ENCODE measurements at regions not wholly inside any gene's neighbourhood (a gene's known extent, or its start where the extent isn't known, plus 50 kb on each side); places are given as distances from the start of the nearest gene placed in this dataset.

DNA sequence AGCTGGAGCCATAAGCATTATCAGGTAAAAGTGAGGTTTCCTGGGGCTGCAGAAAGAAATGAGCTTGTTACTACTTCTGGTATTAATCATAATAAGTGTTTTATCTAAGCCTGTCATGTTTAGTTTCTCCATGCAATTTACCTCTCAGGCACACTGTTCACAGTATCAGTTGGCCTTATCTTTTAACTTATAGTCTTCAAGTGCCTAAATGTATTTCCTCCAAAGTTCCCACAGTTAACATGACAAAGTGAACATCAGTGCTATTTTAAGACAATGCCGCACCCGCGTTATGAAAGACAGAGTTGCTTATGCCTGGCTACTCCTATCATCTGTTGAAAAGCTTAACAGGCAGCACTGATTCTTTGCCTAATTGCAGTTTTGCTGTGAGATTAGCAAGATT, 408.7 kb upstream of the FAM241A start:
- DNase-seq (ENCODE audit: low read depth, low spot score) (no peak), FAIRE-seq (no peak)
- ChIA-PET CTCF (interaction anchor here (1.2 to 3.6 kb wide), 2 partner anchors 8 to 23 kb away, joined by 3 to 11 read pairs; no protein-coding TSS in a partner anchor), POLR2A (no interaction called here)
- no peak overlapping the region for H3K27ac ChIP-seq (ENCODE audit: insufficient read depth, low read depth, low read length)
- H3K4me1 ChIP-seq (ENCODE audit: control insufficient read depth, extremely low read depth, insufficient read depth, low read length), result no peaks in the 10 kb centered on the region
- H2AFZ ChIP-seq (ENCODE audit: low read depth, low read length), result no peak overlapping the region
- no peaks in the 10 kb centered on the region for H3K9me1 ChIP-seq (replicated peaks; ENCODE audit: control insufficient read depth, extremely low read depth, insufficient read depth, low read length)
- H3K4me2 ChIP-seq (ENCODE audit: insufficient read depth, low read length), result no peak overlapping the region
- no TSS peak for BruUV-seq (replicated peaks)
- TF ChIP-seq MYC (IDR thresholded peaks at IDR 0.05; ENCODE audit: low read depth, low read length) (no peak), FOS (IDR thresholded peaks at IDR 0.05; ENCODE audit: borderline replicate concordance, insufficient read depth, low read length) (no peak), POLR2A (IDR thresholded peaks at IDR 0.05; ENCODE audit: low read depth, low read length) (no peak), GATA2 (IDR thresholded peaks at IDR 0.05; ENCODE audit: insufficient read depth, insufficient read length, low read depth, low read length) (no peak), POLR2AphosphoS5 (IDR thresholded peaks at IDR 0.05; ENCODE audit: insufficient read depth, low read depth, low read length) (no peak), EZH2 (IDR thresholded peaks at IDR 0.05; ENCODE audit: borderline replicate concordance, low read depth, low read length, severe bottlenecking) (no peak), JUN (IDR thresholded peaks at IDR 0.05; ENCODE audit: borderline replicate concordance, insufficient read depth, insufficient read length, low read depth) (no peak)
- dilution Hi-C loops (cut with MboI; ENCODE audit: extremely low pct_ligation_motif_present, low sequenced_read_pairs), result no loop called here
- H3K9me3 ChIP-seq (replicated peaks; ENCODE audit: control insufficient read depth, insufficient read depth, low read length), result no peaks in the 10 kb centered on the region
- peaks cover 2 to 7% of the 10 kb centered on the region in 2 experiments for H3K27me3 ChIP-seq (ENCODE audit: control insufficient read depth in 2 of 2, insufficient read depth in 2 of 2, low read length in 2 of 2)
- no peaks in the 10 kb centered on the region for H3K79me2 ChIP-seq (ENCODE audit: control insufficient read depth, insufficient read depth, low read length)
- no peak overlapping the region for H3K4me3 ChIP-seq (replicated peaks in 1 of 3; ENCODE audit: insufficient read depth in 1 of 3, low read depth in 1 of 3, low read length in 3 of 3)
- H3K9ac ChIP-seq (replicated peaks; ENCODE audit: extremely low read depth, insufficient read depth, low read length), result no peak overlapping the region
- intact Hi-C loops (cut with micrococcal nuclease), result no loop called here
- H4K20me1 ChIP-seq (replicated peaks; ENCODE audit: control insufficient read depth, extremely low read depth, insufficient read depth, low read length), result no peaks in the 10 kb centered on the region
- no peaks in the 10 kb centered on the region for H3K36me3 ChIP-seq (ENCODE audit: control insufficient read depth in 2 of 2, extremely low read depth in 1 of 2, insufficient read depth in 2 of 2, low read length in 2 of 2)

DNA sequence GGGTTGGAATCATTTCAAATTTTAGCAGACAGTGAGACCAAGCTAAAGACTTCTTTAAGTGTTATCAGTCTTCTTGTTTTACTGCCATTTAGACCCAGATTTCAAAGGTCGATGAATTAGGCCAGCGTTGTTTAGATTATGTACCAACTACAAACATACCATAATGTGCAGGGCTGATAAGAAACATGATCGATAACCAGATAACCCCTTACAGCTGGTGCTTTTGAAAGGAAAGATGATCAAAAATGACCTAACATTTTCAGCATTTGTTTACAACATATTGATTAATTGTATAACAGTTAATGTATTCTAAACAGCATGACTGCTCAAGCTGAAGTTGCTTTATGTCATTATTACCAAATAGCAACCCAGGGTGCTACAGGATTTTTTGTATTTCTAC, 400.4 kb upstream of the FAM241A start:
- intact Hi-C loops (cut with micrococcal nuclease) (no loop called here), dilution Hi-C loops (cut with MboI; ENCODE audit: extremely low pct_ligation_motif_present, low sequenced_read_pairs) (no loop called here)
- no peak overlapping the region for H2AFZ ChIP-seq (ENCODE audit: low read depth, low read length)
- H4K20me1 ChIP-seq (replicated peaks; ENCODE audit: control insufficient read depth, extremely low read depth, insufficient read depth, low read length), result no peaks in the 10 kb centered on the region
- POLR2A ChIA-PET, result no interaction called here
- CTCF ChIA-PET, result interaction anchor here (0.7 kb wide), 2 partner anchors 8 to 17 kb away, joined by 3 read pairs; no protein-coding TSS in a partner anchor
- H3K9me1 ChIP-seq (replicated peaks; ENCODE audit: control insufficient read depth, extremely low read depth, insufficient read depth, low read length), result no peaks in the 10 kb centered on the region
- FAIRE-seq (no peak), DNase-seq (ENCODE audit: low read depth, low spot score) (no peak)
- peaks cover 0 to 2% of the 10 kb centered on the region in 2 experiments for H3K27me3 ChIP-seq (ENCODE audit: control insufficient read depth in 2 of 2, insufficient read depth in 2 of 2, low read length in 2 of 2)
- H3K9ac ChIP-seq (replicated peaks; ENCODE audit: extremely low read depth, insufficient read depth, low read length), result no peak overlapping the region
- no peaks in the 10 kb centered on the region for H3K4me1 ChIP-seq (ENCODE audit: control insufficient read depth, extremely low read depth, insufficient read depth, low read length)
- H3K4me2 ChIP-seq (ENCODE audit: insufficient read depth, low read length), result no peak overlapping the region
- BruUV-seq (replicated peaks), result no TSS peak
- TF ChIP-seq, protein P1, sequence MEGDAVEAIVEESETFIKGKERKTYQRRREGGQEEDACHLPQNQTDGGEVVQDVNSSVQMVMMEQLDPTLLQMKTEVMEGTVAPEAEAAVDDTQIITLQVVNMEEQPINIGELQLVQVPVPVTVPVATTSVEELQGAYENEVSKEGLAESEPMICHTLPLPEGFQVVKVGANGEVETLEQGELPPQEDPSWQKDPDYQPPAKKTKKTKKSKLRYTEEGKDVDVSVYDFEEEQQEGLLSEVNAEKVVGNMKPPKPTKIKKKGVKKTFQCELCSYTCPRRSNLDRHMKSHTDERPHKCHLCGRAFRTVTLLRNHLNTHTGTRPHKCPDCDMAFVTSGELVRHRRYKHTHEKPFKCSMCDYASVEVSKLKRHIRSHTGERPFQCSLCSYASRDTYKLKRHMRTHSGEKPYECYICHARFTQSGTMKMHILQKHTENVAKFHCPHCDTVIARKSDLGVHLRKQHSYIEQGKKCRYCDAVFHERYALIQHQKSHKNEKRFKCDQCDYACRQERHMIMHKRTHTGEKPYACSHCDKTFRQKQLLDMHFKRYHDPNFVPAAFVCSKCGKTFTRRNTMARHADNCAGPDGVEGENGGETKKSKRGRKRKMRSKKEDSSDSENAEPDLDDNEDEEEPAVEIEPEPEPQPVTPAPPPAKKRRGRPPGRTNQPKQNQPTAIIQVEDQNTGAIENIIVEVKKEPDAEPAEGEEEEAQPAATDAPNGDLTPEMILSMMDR (IDR thresholded peaks at IDR 0.05; ENCODE audit: extremely low read depth in 1 of 2, insufficient read depth in 1 of 2, low read depth in 1 of 2, low read length in 2 of 2), result no peak
- TF ChIP-seq POLR2A (IDR thresholded peaks at IDR 0.05; ENCODE audit: low read depth, low read length) (no peak), EZH2 (IDR thresholded peaks at IDR 0.05; ENCODE audit: borderline replicate concordance, low read depth, low read length, severe bottlenecking) (no peak), GATA2 (IDR thresholded peaks at IDR 0.05; ENCODE audit: insufficient read depth, insufficient read length, low read depth, low read length) (no peak), FOS (IDR thresholded peaks at IDR 0.05; ENCODE audit: borderline replicate concordance, insufficient read depth, low read length) (no peak), JUN (IDR thresholded peaks at IDR 0.05; ENCODE audit: borderline replicate concordance, insufficient read depth, insufficient read length, low read depth) (no peak), MYC (IDR thresholded peaks at IDR 0.05; ENCODE audit: low read depth, low read length) (no peak), POLR2AphosphoS5 (IDR thresholded peaks at IDR 0.05; ENCODE audit: insufficient read depth, low read depth, low read length) (no peak)
- TF ChIP-seq, protein P2, sequence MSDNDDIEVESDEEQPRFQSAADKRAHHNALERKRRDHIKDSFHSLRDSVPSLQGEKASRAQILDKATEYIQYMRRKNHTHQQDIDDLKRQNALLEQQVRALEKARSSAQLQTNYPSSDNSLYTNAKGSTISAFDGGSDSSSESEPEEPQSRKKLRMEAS (IDR thresholded peaks at IDR 0.05; ENCODE audit: insufficient read depth, insufficient read length), result no peak
- H3K79me2 ChIP-seq (ENCODE audit: control insufficient read depth, insufficient read depth, low read length), result no peaks in the 10 kb centered on the region
- H3K36me3 ChIP-seq (ENCODE audit: control insufficient read depth in 2 of 2, extremely low read depth in 1 of 2, insufficient read depth in 2 of 2, low read length in 2 of 2), result no peaks in the 10 kb centered on the region
- no peaks in the 10 kb centered on the region for H3K9me3 ChIP-seq (replicated peaks; ENCODE audit: control insufficient read depth, insufficient read depth, low read length)
- no peak overlapping the region for H3K27ac ChIP-seq (ENCODE audit: insufficient read depth, low read depth, low read length)
- no peak overlapping the region for H3K4me3 ChIP-seq (replicated peaks in 1 of 3; ENCODE audit: insufficient read depth in 1 of 3, low read depth in 1 of 3, low read length in 3 of 3)

Data from endothelial cell of umbilical vein (primary cell).